Transverse colon (tissue), 4 donors: ENCODE measurements at regions not wholly inside any gene's neighbourhood (a gene's known extent, or its start where the extent isn't known, plus 50 kb on each side); places are given as distances from the start of the nearest gene placed in this dataset.

ENCODE experiments used
- CTCF ChIP-seq, 5 experiments: fragments of 200-600 bp in 3 of 5; fragments of 450-650 bp in 2 of 5; sonication (generic) in 3 of 5; IDR thresholded peaks; 1 replicate in 2 of 5; 2 replicates in 3 of 5; pipeline ENCODE4 v1.5.1; 2016 to 2017; ENCODE audit warnings: antibody characterized with exemption in 5 of 5, inconsistent platforms in 3 of 5, mild to moderate bottlenecking in 2 of 5, moderate library complexity in 1 of 5
- EP300 ChIP-seq: sonication (generic); formaldehyde crosslinking; IDR thresholded peaks from one replicate; pipeline ENCODE4 v1.6.1; 2017; ENCODE audit warnings: antibody characterized with exemption, low read depth
- POLR2A ChIP-seq: fragments of 450-650 bp; IDR thresholded peaks from one replicate; pipeline ENCODE4 v1.6.1; 2016; ENCODE audit warnings: antibody characterized with exemption, mild to moderate bottlenecking, moderate library complexity
- POLR2AphosphoS5 ChIP-seq, 3 donors: sonication (generic); formaldehyde crosslinking; IDR thresholded peaks; one replicate each; pipeline ENCODE4 v1.6.1; 2016; ENCODE audit warnings: antibody characterized with exemption in 3 of 3

GRCh38 chr21:35705888-35706287 lies 354.4 kb downstream of the SETD4 start:
- TF ChIP-seq CTCF (IDR thresholded peaks at IDR 0.05) (no peak), POLR2A (no peak), POLR2AphosphoS5 (IDR thresholded peaks at IDR 0.05) (no peak), EP300 (no peak)
